Panc1 (cell line): ENCODE measurements at regions not wholly inside any gene's neighbourhood (a gene's known extent, or its start where the extent isn't known, plus 50 kb on each side); places are given as distances from the start of the nearest gene placed in this dataset.

Experiments
- ATAC-seq: fragments of 200-7000 bp; cut with Tn5 transposase; 2 replicates; pipeline ENCODE4 v1.9.1; 2020; ENCODE audit warnings: mild to moderate bottlenecking, moderate library complexity
- BruUV-seq: library from RNA; stranded (reverse); fragments of 400-500 nt; replicated peaks from 2 replicates; lab custom pipeline; 2021; lab: Mats Ljungman, UMichigan
- CTCF ChIA-PET: fragments of 300-600 bp; sonication (Branson Sonifier 250); formaldehyde crosslinking; loops from one replicate; lab custom pipeline; 2022; ENCODE audit warnings: antibody characterized with exemption; lab: Charles Lee
- POLR2A ChIA-PET: fragments of 300-600 bp; sonication (Branson Sonifier 250); formaldehyde crosslinking; loops from one replicate; lab custom pipeline; 2022; ENCODE audit warnings: antibody characterized with exemption; lab: Charles Lee
- DNase-seq: peaks from one replicate; pipeline ENCODE4 v3.0.0-alpha.2; 2010; ENCODE audit warnings: low read depth, low spot score
- H3K27ac ChIP-seq: 2 replicates; pipeline ENCODE4 v1.5.1; 2011; ENCODE audit warnings: mild to moderate bottlenecking, low read length, inconsistent platforms
- H3K27me3 ChIP-seq: fragments of 200-500 bp; sonication (Bioruptor generic); 2 replicates; pipeline ENCODE4 v1.6.0; 2014; ENCODE audit warnings: low read length, inconsistent platforms; ENCODE audit not compliant: control insufficient read depth, insufficient read depth
- H3K36me3 ChIP-seq: fragments of 200-500 bp; sonication (Bioruptor generic); 2 replicates; pipeline ENCODE4 v1.5.1; 2014; ENCODE audit warnings: inconsistent platforms, mild to moderate bottlenecking, low read length, moderate library complexity; ENCODE audit not compliant: control insufficient read depth, insufficient read depth
- H3K4me1 ChIP-seq: 2 replicates; pipeline ENCODE4 v1.5.1; 2011; ENCODE audit warnings: inconsistent platforms, mild to moderate bottlenecking, low read length, moderate library complexity; ENCODE audit not compliant: control insufficient read depth, insufficient read depth
- H3K4me3 ChIP-seq, 2 experiments: 2 replicates each; pipeline ENCODE4 v1.5.1; 2011 to 2012; ENCODE audit warnings: low read depth in 2 of 2, low read length in 2 of 2, mild to moderate bottlenecking in 2 of 2, inconsistent platforms in 1 of 2, moderate library complexity in 1 of 2
- H3K9me3 ChIP-seq: fragments of 200-500 bp; sonication (Bioruptor generic); 2 replicates; pipeline ENCODE4 v1.5.1; 2014; ENCODE audit warnings: low read depth, mild to moderate bottlenecking, inconsistent platforms, low read length, moderate library complexity; ENCODE audit not compliant: control insufficient read depth, insufficient read depth
- POLR2AphosphoS5 ChIP-seq: IDR thresholded peaks from 2 replicates; pipeline ENCODE4 v1.6.1; 2012; ENCODE audit warnings: mild to moderate bottlenecking, low read depth, low read length, moderate library complexity
- REST ChIP-seq, 2 experiments: IDR thresholded peaks; 2 replicates each; pipeline ENCODE4 v1.6.1; 2011 to 2012; ENCODE audit warnings: low read depth in 2 of 2, control low read depth in 1 of 2, low read length in 1 of 2, mild to moderate bottlenecking in 1 of 2, moderate library complexity in 1 of 2; ENCODE audit not compliant: insufficient read depth in 1 of 2
- SIN3A ChIP-seq: IDR thresholded peaks from 2 replicates; pipeline ENCODE4 v1.6.1; 2012; ENCODE audit warnings: low read depth, mild to moderate bottlenecking, low read length, moderate library complexity, borderline replicate concordance; ENCODE audit not compliant: insufficient read depth
- TCF7L2 ChIP-seq: IDR thresholded peaks from 2 replicates; pipeline ENCODE4 v1.6.1; 2011; ENCODE audit warnings: mild to moderate bottlenecking, low read depth, low read length, inconsistent platforms
- in situ Hi-C: cut with HindIII; loops from 2 replicates; pipeline ENCODE4 v1.10.0; 2016; ENCODE audit warnings: low sequenced_read_pairs, low pct_unique_long_range_greater_than_20kb
- intact Hi-C: fragments of 100-400 bp; cut with micrococcal nuclease; formaldehyde crosslinking; loops from one replicate; pipeline ENCODE4 v1.10.0; 2022; ENCODE audit not compliant: unreplicated experiment
- TF ChIP-seq, protein P1 (sequence below): fragments of 450-650 bp; IDR thresholded peaks from 2 replicates; pipeline ENCODE4 v1.5.1; 2017; ENCODE audit warnings: mild to moderate bottlenecking

- no peak overlapping the region for H3K27ac ChIP-seq
These were observed 808.7 kb upstream of the PIK3C3 start for GRCh38 chr18:41146301-41146700.

GRCh38 chr18:41145516-41145915, 809.5 kb upstream of the PIK3C3 start:
- Histone ChIP-seq H3K27ac (no peak overlapping the region), H3K27me3 (no peaks in the 10 kb centered on the region), H3K4me3 (no peak overlapping the region), H3K36me3 (no peaks in the 10 kb centered on the region), H3K4me1 (no peaks in the 10 kb centered on the region), H3K9me3 (no peaks in the 10 kb centered on the region)
- in situ Hi-C loops = no loop called here
- DNase-seq (no peak), ATAC-seq (no peak)
- ChIA-PET CTCF (no interaction called here), POLR2A (no interaction called here)
- no peak for TF ChIP-seq TCF7L2
- TF ChIP-seq POLR2AphosphoS5 = no peak
- no peak for TF ChIP-seq SIN3A
- TF ChIP-seq, protein P1, sequence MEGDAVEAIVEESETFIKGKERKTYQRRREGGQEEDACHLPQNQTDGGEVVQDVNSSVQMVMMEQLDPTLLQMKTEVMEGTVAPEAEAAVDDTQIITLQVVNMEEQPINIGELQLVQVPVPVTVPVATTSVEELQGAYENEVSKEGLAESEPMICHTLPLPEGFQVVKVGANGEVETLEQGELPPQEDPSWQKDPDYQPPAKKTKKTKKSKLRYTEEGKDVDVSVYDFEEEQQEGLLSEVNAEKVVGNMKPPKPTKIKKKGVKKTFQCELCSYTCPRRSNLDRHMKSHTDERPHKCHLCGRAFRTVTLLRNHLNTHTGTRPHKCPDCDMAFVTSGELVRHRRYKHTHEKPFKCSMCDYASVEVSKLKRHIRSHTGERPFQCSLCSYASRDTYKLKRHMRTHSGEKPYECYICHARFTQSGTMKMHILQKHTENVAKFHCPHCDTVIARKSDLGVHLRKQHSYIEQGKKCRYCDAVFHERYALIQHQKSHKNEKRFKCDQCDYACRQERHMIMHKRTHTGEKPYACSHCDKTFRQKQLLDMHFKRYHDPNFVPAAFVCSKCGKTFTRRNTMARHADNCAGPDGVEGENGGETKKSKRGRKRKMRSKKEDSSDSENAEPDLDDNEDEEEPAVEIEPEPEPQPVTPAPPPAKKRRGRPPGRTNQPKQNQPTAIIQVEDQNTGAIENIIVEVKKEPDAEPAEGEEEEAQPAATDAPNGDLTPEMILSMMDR = no peak
- no peak for TF ChIP-seq REST (IDR thresholded peaks at IDR 0.05; ENCODE audit: insufficient read depth in 1 of 2, low read depth in 2 of 2, low read length in 1 of 2)
- intact Hi-C loops = no loop called here
- BruUV-seq = no TSS peak

More at GRCh38 chr18:41146301-41146700, 808.7 kb upstream of the PIK3C3 start:
- H3K9me3 ChIP-seq = no peaks in the 10 kb centered on the region
- H3K4me3 ChIP-seq = no peak overlapping the region
- BruUV-seq = no TSS peak
- intact Hi-C loops (no loop called here), in situ Hi-C loops (no loop called here)
- ChIA-PET POLR2A (no interaction called here), CTCF (no interaction called here)
- TF ChIP-seq POLR2AphosphoS5 (no peak), SIN3A (no peak), TCF7L2 (no peak), REST (IDR thresholded peaks at IDR 0.05; ENCODE audit: insufficient read depth in 1 of 2, low read depth in 2 of 2, low read length in 1 of 2) (no peak)
- TF ChIP-seq, protein P1 = no peak
- no peaks in the 10 kb centered on the region for H3K36me3 ChIP-seq
- DNase-seq = no peak
- ATAC-seq = no peak
- no peaks in the 10 kb centered on the region for H3K27me3 ChIP-seq
- H3K4me1 ChIP-seq = no peaks in the 10 kb centered on the region
